A549 (cell line): ENCODE measurements at regions not wholly inside any gene's neighbourhood (a gene's known extent, or its start where the extent isn't known, plus 50 kb on each side); places are given as distances from the start of the nearest gene placed in this dataset.

Experiments
- CBX2 ChIP-seq: fragments of 200-600 bp; sonication (generic); IDR thresholded peaks from 2 replicates; pipeline ENCODE4 v1.6.1; 2016; ENCODE audit warnings: low read depth, mild to moderate bottlenecking, borderline replicate concordance
- CEBPB ChIP-seq, 2 experiments: fragments of >200 bp in 1 of 2; sonication (Bioruptor Twin) in 1 of 2; formaldehyde crosslinking in 1 of 2; IDR thresholded peaks; 2 replicates each; pipeline ENCODE4 v1.6.1; 2012 to 2016
- CHD2 ChIP-seq: fragments of 150-350 bp; IDR thresholded peaks from 2 replicates; pipeline ENCODE4 v1.6.1; 2014; ENCODE audit warnings: low read length; ENCODE audit not compliant: partially characterized antibody
- CTCF ChIP-seq: fragments of >200 bp; sonication (Bioruptor Twin); formaldehyde crosslinking; IDR thresholded peaks from 3 replicates; pipeline ENCODE4 v1.5.1; 2016
- EP300 ChIP-seq, 2 experiments: fragments of >200 bp; sonication (Bioruptor Twin); formaldehyde crosslinking; IDR thresholded peaks; 2 replicates in 1 of 2; 3 replicates in 1 of 2; pipeline ENCODE4 v1.6.1; 2016 to 2017
- JUNB ChIP-seq: fragments of >200 bp; sonication (Bioruptor Twin); formaldehyde crosslinking; IDR thresholded peaks from 2 replicates; pipeline ENCODE4 v1.6.1; 2016
- NFE2L2 ChIP-seq: fragments of 150-350 bp; conservative IDR thresholded peaks from 2 replicates; pipeline ENCODE4 v1.6.1; 2014; ENCODE audit warnings: low read length
- SMC3 ChIP-seq: fragments of >200 bp; sonication (Bioruptor Twin); formaldehyde crosslinking; IDR thresholded peaks from 3 replicates; pipeline ENCODE4 v1.6.1; 2018; ENCODE audit warnings: inconsistent platforms
- USF2 ChIP-seq: fragments of 450-650 bp; IDR thresholded peaks from 2 replicates; pipeline ENCODE4 v1.6.1; 2014; ENCODE audit warnings: antibody characterized with exemption

- TF ChIP-seq CTCF (no peak), CEBPB (IDR thresholded peaks at IDR 0.05) (no peak), CHD2 (no peak), CBX2 (no peak), NFE2L2 (no peak), JUNB (no peak), SMC3 (no peak), USF2 (no peak), EP300 (IDR thresholded peaks at IDR 0.05) (no peak)
These were observed 202.2 kb downstream of the GADD45G start for GRCh38 chr9:89807101-89807395.
